GM19372 (cell line): ENCODE measurements at regions not wholly inside any gene's neighbourhood (a gene's known extent, or its start where the extent isn't known, plus 50 kb on each side); places are given as distances from the start of the nearest gene placed in this dataset.

ENCODE experiments used
- ATAC-seq: cut with Tn5 transposase; IDR thresholded peaks from one replicate; pipeline ENCODE4 v1.9.1; 2021; ENCODE audit warnings: mild to moderate bottlenecking, low read depth, moderate library complexity; ENCODE audit not compliant: unreplicated experiment

GRCh38 chr2:42852798-42853197, 60.4 kb upstream of the HAAO start:
- no peak for ATAC-seq

GRCh38 chr2:42851740-42852250, 59.4 kb upstream of the HAAO start:
- no peak for ATAC-seq

GRCh38 chr2:42851186-42851585, 58.8 kb upstream of the HAAO start:
- no peak for ATAC-seq

GRCh38 chr2:42850016-42850805, 57.8 kb upstream of the HAAO start:
- no peak for ATAC-seq

- no peak for ATAC-seq
Observed at GRCh38 chr2:42849311-42849710, 56.9 kb upstream of the HAAO start.

GRCh38 chr2:42848726-42849290, 56.4 kb upstream of the HAAO start:
- no peak for ATAC-seq

GRCh38 chr2:42848265-42848664, 55.9 kb upstream of the HAAO start:
- ATAC-seq = no peak

- ATAC-seq = no peak
Observed at GRCh38 chr2:42847596-42848151, 55.3 kb upstream of the HAAO start.

- no peak for ATAC-seq
Observed at GRCh38 chr2:42846932-42847595, 54.7 kb upstream of the HAAO start.

GRCh38 chr2:42846026-42846425, 53.6 kb upstream of the HAAO start:
- no peak for ATAC-seq

- ATAC-seq = no peak
Observed at GRCh38 chr2:42844901-42845821, 52.8 kb upstream of the HAAO start.

GRCh38 chr2:42844366-42844765, 52.0 kb upstream of the HAAO start:
- no peak for ATAC-seq

- ATAC-seq = no peak
Observed at GRCh38 chr2:42843611-42844010, 51.2 kb upstream of the HAAO start.

- no peak for ATAC-seq
Observed at GRCh38 chr2:42843131-42843530, 50.7 kb upstream of the HAAO start.

GRCh38 chr2:42842466-42842865, 50.1 kb upstream of the HAAO start:
- no peak for ATAC-seq
